GM23338 (cell line): ENCODE measurements at regions not wholly inside any gene's neighbourhood (a gene's known extent, or its start where the extent isn't known, plus 50 kb on each side); places are given as distances from the start of the nearest gene placed in this dataset.

Experiments used
- ATAC-seq: fragments of 200-7000 bp; cut with Tn5 transposase; 3 replicates; pipeline ENCODE4 v1.9.1; 2020
- DNase-seq: peaks from one replicate; pipeline ENCODE4 v3.0.0-alpha.2; 2015; ENCODE audit warnings: low spot score
- H2AFZ ChIP-seq: fragments of 200-600 bp; sonication (generic); 2 replicates; pipeline ENCODE4 v1.8.0; 2016; ENCODE audit warnings: antibody characterized with exemption, mild to moderate bottlenecking, moderate library complexity
- H3F3A ChIP-seq: fragments of 200-600 bp; sonication (generic); replicated peaks from 2 replicates; pipeline ENCODE4 v1.8.0; 2017; ENCODE audit warnings: antibody characterized with exemption, mixed run types, low read depth
- H3K27ac ChIP-seq: fragments of 200-600 bp; sonication (generic); 2 replicates; pipeline ENCODE4 v1.6.1; 2016; ENCODE audit warnings: low read depth
- H3K27me3 ChIP-seq: fragments of 200-600 bp; sonication (generic); 2 replicates; pipeline ENCODE4 v1.8.0; 2016; ENCODE audit warnings: mild to moderate bottlenecking, mixed run types, moderate library complexity; ENCODE audit not compliant: insufficient read depth
- H3K36me3 ChIP-seq: fragments of 200-600 bp; sonication (generic); 2 replicates; pipeline ENCODE4 v1.8.0; 2016; ENCODE audit warnings: mild to moderate bottlenecking; ENCODE audit not compliant: insufficient read depth
- H3K4me1 ChIP-seq: fragments of 200-600 bp; sonication (generic); 2 replicates; pipeline ENCODE4 v1.8.0; 2016; ENCODE audit warnings: mild to moderate bottlenecking, moderate library complexity; ENCODE audit not compliant: insufficient read depth
- H3K4me2 ChIP-seq: fragments of 200-600 bp; sonication (generic); 2 replicates; pipeline ENCODE4 v1.7.1; 2017; ENCODE audit warnings: mixed run types
- H3K4me3 ChIP-seq: fragments of 200-600 bp; sonication (generic); 2 replicates; pipeline ENCODE4 v1.6.1; 2016; ENCODE audit warnings: mixed run types
- H3K79me2 ChIP-seq: fragments of 200-600 bp; sonication (generic); replicated peaks from 2 replicates; pipeline ENCODE4 v1.8.0; 2017; ENCODE audit warnings: mild to moderate bottlenecking; ENCODE audit not compliant: insufficient read depth
- H3K9me2 ChIP-seq: fragments of 200-600 bp; sonication (generic); 2 replicates; pipeline ENCODE4 v1.8.0; 2017; ENCODE audit not compliant: insufficient read depth
- H4K20me1 ChIP-seq: fragments of 200-600 bp; sonication (generic); replicated peaks from 2 replicates; pipeline ENCODE4 v1.8.0; 2017; ENCODE audit warnings: mild to moderate bottlenecking; ENCODE audit not compliant: insufficient read depth
- H3K27ac Mint-ChIP-seq: 2 replicates; pipeline ENCODE4 v1.8.0; 2020; ENCODE audit warnings: inconsistent platforms, mild to moderate bottlenecking, moderate library complexity, mixed read lengths
- H3K27me3 Mint-ChIP-seq: 3 replicates; pipeline ENCODE4 v1.8.0; 2022; ENCODE audit warnings: low read depth, mild to moderate bottlenecking, moderate library complexity, mixed read lengths, inconsistent platforms; ENCODE audit not compliant: insufficient read depth, poor library complexity
- H3K36me3 Mint-ChIP-seq: 3 replicates; pipeline ENCODE4 v1.8.0; 2021; ENCODE audit warnings: low read depth, mild to moderate bottlenecking, inconsistent platforms, moderate library complexity, mixed read lengths
- H3K4me1 Mint-ChIP-seq: 3 replicates; pipeline ENCODE4 v1.8.0; 2020; ENCODE audit warnings: mild to moderate bottlenecking, inconsistent platforms, mixed read lengths
- H3K4me3 Mint-ChIP-seq: 3 replicates; pipeline ENCODE4 v1.8.0; 2021; ENCODE audit warnings: moderate library complexity, mild to moderate bottlenecking, inconsistent platforms, mixed read lengths
- H3K9me3 Mint-ChIP-seq: 3 replicates; pipeline ENCODE4 v1.8.0; 2020; ENCODE audit warnings: moderate library complexity, mild to moderate bottlenecking, inconsistent platforms, mixed read lengths
- CREB1 ChIP-seq: fragments of 250-450 bp; sonication (Bioruptor Pico); IDR thresholded peaks from 2 replicates; pipeline ENCODE4 v1.5.0; 2020; ENCODE audit warnings: low read depth, mild to moderate bottlenecking, moderate library complexity
- EZH2 ChIP-seq: fragments of 200-600 bp; sonication (generic); IDR thresholded peaks from one replicate; pipeline ENCODE4 v1.8.0; 2017; ENCODE audit warnings: antibody characterized with exemption, mild to moderate bottlenecking, low read depth; ENCODE audit not compliant: unreplicated experiment
- EZH2phosphoT487 ChIP-seq: fragments of 200-600 bp; sonication (generic); IDR thresholded peaks from one replicate; pipeline ENCODE4 v1.8.1; 2018; ENCODE audit warnings: antibody characterized with exemption; ENCODE audit not compliant: unreplicated experiment
- JUNB ChIP-seq: IDR thresholded peaks from one replicate; pipeline ENCODE4 v1.6.1; 2016; ENCODE audit warnings: antibody characterized with exemption; ENCODE audit not compliant: unreplicated experiment
- NANOG ChIP-seq: IDR thresholded peaks from 2 replicates; pipeline ENCODE4 v1.6.1; 2016; ENCODE audit warnings: antibody characterized with exemption, borderline replicate concordance
- POLR2AphosphoS5 ChIP-seq: IDR thresholded peaks from 2 replicates; pipeline ENCODE4 v1.6.1; 2016; ENCODE audit warnings: antibody characterized with exemption, low read depth
- STAT1 ChIP-seq: IDR thresholded peaks from one replicate; pipeline ENCODE4 v1.6.1; 2016; ENCODE audit warnings: antibody characterized with exemption; ENCODE audit not compliant: unreplicated experiment
- ZNF114 ChIP-seq: fragments of 250-450 bp; sonication (Bioruptor Pico); IDR thresholded peaks from 2 replicates; pipeline ENCODE4 v1.5.0; 2020; ENCODE audit warnings: mild to moderate bottlenecking, moderate library complexity
- ZNF331 ChIP-seq: fragments of 250-450 bp; sonication (Bioruptor Pico); IDR thresholded peaks from 2 replicates; pipeline ENCODE4 v1.5.0; 2020; ENCODE audit warnings: low read depth, mild to moderate bottlenecking, moderate library complexity
- TF ChIP-seq, protein P1 (sequence below), 2 experiments: fragments of 200-600 bp in 1 of 2; sonication (generic) in 1 of 2; conservative IDR thresholded peaks; 2 replicates each; pipeline versions ENCODE4 v1.5.1 to v1.6.1; 2016 to 2017; ENCODE audit warnings: antibody characterized with exemption in 2 of 2, low read depth in 2 of 2, mild to moderate bottlenecking in 2 of 2, moderate library complexity in 1 of 2
- TF ChIP-seq, protein P2 (sequence below): fragments of 250-450 bp; sonication (Bioruptor Pico); IDR thresholded peaks from 2 replicates; pipeline ENCODE4 v1.5.0; 2020; ENCODE audit warnings: mild to moderate bottlenecking, moderate library complexity

DNA sequence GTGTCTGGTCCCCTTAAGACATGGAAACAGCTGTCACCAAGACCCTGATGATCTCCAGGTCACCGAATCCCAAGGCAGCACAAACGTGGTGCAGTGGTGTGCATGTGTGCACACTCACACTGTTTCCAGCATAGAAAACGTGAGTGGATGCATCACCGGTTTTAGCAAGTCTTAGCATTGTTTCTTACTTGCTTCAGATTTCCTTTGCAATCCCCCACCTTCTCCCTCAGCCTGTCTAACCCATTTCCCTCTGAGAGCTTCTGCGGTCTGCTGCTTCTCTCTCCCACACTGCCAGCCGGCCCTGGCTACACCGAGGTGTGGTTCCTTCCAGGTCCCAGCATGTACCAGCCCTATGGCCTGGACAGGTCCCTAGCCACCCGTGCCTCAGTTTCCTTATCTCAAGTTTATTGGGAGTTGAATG lies 343.4 kb upstream of the HS6ST1 start:
- Histone ChIP-seq H2AFZ (no peak overlapping the region), H3K36me3 (no peaks in the 10 kb centered on the region), H3F3A (no peaks in the 10 kb centered on the region), H3K79me2 (no peaks in the 10 kb centered on the region), H3K4me2 (no peak overlapping the region), H3K4me3 (no peak overlapping the region), H4K20me1 (no peaks in the 10 kb centered on the region), H3K4me1 (0 out of 2 replicates have a peak, but pooled peaks cover 5% of the 10 kb centered on the region), H3K27me3 (no peaks in the 10 kb centered on the region), H3K27ac (no peak overlapping the region), H3K9me2 (peaks cover 6% of the 10 kb centered on the region)
- peaks cover 4% of the 10 kb centered on the region; the same call in 1 of the 3 replicates for H3K9me3 Mint-ChIP-seq
- H3K36me3 Mint-ChIP-seq: peaks cover 8% of the 10 kb centered on the region; the same call in 2 of the 3 replicates
- no peak for DNase-seq
- TF ChIP-seq CREB1 (CRISPR knock-in tag) (no peak), STAT1 (no peak), NANOG (no peak)
- no peak overlapping the region for H3K27ac Mint-ChIP-seq
- H3K27me3 Mint-ChIP-seq: peaks cover 13% of the 10 kb centered on the region
- H3K4me3 Mint-ChIP-seq: no peak overlapping the region
- H3K4me1 Mint-ChIP-seq: peaks cover 13% of the 10 kb centered on the region
- ATAC-seq: no peak

DNA sequence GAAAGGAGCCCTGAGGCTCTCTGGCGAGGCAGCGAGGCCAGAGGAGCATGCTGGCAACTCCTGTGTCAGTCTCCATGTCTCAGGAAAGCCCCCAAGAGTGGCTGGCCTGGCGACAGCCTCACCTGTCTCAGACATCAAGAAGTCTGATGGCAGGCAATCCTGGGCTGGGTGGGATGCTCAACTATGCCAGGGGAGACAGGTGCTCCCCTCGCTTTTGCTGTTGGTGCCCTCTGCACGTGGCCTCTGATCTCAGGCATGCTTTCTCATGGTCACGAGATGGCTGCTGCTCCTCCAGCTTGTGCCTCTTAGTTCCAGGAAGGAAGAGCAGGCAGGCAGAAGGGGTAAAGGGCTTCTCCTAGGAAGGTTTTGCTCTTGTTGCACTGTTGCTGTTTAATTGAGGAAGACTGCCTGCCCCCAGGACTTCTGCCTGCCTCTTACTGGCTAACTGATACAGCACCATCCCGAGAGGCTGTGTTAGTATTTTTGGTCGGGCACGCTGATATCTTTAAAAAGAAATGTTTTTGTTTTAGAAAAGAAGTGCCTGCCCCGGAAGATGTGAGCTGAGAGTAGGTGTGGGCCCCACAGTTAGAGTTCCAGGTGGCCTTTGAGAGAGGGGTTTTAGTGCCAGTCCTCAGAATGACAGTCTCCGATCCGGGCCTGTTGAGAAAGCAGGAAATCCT lies 344.8 kb upstream of the HS6ST1 start:
- Histone ChIP-seq H3K4me1 (0 out of 2 replicates have a peak, but pooled peaks cover 5% of the 10 kb centered on the region), H3K27me3 (no peaks in the 10 kb centered on the region), H3F3A (no peaks in the 10 kb centered on the region), H3K4me3 (no peak overlapping the region), H4K20me1 (no peaks in the 10 kb centered on the region), H3K36me3 (no peaks in the 10 kb centered on the region), H3K4me2 (no peak overlapping the region), H2AFZ (no peak overlapping the region), H3K79me2 (no peaks in the 10 kb centered on the region), H3K27ac (no peak overlapping the region), H3K9me2 (peaks cover 6% of the 10 kb centered on the region)
- Mint-ChIP-seq H3K27me3 (peaks cover 18% of the 10 kb centered on the region), H3K4me3 (no peak overlapping the region), H3K27ac (no peak overlapping the region), H3K36me3 (peaks cover 8% of the 10 kb centered on the region; the same call in 1 of the 3 replicates), H3K9me3 (peaks cover 4% of the 10 kb centered on the region; the same call in 1 of the 3 replicates), H3K4me1 (peaks cover 13% of the 10 kb centered on the region)
- no peak for ATAC-seq
- DNase-seq: no peak
- TF ChIP-seq, protein P1, sequence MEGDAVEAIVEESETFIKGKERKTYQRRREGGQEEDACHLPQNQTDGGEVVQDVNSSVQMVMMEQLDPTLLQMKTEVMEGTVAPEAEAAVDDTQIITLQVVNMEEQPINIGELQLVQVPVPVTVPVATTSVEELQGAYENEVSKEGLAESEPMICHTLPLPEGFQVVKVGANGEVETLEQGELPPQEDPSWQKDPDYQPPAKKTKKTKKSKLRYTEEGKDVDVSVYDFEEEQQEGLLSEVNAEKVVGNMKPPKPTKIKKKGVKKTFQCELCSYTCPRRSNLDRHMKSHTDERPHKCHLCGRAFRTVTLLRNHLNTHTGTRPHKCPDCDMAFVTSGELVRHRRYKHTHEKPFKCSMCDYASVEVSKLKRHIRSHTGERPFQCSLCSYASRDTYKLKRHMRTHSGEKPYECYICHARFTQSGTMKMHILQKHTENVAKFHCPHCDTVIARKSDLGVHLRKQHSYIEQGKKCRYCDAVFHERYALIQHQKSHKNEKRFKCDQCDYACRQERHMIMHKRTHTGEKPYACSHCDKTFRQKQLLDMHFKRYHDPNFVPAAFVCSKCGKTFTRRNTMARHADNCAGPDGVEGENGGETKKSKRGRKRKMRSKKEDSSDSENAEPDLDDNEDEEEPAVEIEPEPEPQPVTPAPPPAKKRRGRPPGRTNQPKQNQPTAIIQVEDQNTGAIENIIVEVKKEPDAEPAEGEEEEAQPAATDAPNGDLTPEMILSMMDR (conservative IDR thresholded peaks at IDR 0.05; ENCODE audit: low read depth in 2 of 2): no peak
- TF ChIP-seq STAT1: no peak
- TF ChIP-seq ZNF331 (CRISPR knock-in tag): no peak
- TF ChIP-seq EZH2: no peak
- TF ChIP-seq JUNB: no peak
- TF ChIP-seq POLR2AphosphoS5: no peak
- no peak for TF ChIP-seq ZNF114 (CRISPR knock-in tag)
- no peak for TF ChIP-seq NANOG
- TF ChIP-seq, protein P2, sequence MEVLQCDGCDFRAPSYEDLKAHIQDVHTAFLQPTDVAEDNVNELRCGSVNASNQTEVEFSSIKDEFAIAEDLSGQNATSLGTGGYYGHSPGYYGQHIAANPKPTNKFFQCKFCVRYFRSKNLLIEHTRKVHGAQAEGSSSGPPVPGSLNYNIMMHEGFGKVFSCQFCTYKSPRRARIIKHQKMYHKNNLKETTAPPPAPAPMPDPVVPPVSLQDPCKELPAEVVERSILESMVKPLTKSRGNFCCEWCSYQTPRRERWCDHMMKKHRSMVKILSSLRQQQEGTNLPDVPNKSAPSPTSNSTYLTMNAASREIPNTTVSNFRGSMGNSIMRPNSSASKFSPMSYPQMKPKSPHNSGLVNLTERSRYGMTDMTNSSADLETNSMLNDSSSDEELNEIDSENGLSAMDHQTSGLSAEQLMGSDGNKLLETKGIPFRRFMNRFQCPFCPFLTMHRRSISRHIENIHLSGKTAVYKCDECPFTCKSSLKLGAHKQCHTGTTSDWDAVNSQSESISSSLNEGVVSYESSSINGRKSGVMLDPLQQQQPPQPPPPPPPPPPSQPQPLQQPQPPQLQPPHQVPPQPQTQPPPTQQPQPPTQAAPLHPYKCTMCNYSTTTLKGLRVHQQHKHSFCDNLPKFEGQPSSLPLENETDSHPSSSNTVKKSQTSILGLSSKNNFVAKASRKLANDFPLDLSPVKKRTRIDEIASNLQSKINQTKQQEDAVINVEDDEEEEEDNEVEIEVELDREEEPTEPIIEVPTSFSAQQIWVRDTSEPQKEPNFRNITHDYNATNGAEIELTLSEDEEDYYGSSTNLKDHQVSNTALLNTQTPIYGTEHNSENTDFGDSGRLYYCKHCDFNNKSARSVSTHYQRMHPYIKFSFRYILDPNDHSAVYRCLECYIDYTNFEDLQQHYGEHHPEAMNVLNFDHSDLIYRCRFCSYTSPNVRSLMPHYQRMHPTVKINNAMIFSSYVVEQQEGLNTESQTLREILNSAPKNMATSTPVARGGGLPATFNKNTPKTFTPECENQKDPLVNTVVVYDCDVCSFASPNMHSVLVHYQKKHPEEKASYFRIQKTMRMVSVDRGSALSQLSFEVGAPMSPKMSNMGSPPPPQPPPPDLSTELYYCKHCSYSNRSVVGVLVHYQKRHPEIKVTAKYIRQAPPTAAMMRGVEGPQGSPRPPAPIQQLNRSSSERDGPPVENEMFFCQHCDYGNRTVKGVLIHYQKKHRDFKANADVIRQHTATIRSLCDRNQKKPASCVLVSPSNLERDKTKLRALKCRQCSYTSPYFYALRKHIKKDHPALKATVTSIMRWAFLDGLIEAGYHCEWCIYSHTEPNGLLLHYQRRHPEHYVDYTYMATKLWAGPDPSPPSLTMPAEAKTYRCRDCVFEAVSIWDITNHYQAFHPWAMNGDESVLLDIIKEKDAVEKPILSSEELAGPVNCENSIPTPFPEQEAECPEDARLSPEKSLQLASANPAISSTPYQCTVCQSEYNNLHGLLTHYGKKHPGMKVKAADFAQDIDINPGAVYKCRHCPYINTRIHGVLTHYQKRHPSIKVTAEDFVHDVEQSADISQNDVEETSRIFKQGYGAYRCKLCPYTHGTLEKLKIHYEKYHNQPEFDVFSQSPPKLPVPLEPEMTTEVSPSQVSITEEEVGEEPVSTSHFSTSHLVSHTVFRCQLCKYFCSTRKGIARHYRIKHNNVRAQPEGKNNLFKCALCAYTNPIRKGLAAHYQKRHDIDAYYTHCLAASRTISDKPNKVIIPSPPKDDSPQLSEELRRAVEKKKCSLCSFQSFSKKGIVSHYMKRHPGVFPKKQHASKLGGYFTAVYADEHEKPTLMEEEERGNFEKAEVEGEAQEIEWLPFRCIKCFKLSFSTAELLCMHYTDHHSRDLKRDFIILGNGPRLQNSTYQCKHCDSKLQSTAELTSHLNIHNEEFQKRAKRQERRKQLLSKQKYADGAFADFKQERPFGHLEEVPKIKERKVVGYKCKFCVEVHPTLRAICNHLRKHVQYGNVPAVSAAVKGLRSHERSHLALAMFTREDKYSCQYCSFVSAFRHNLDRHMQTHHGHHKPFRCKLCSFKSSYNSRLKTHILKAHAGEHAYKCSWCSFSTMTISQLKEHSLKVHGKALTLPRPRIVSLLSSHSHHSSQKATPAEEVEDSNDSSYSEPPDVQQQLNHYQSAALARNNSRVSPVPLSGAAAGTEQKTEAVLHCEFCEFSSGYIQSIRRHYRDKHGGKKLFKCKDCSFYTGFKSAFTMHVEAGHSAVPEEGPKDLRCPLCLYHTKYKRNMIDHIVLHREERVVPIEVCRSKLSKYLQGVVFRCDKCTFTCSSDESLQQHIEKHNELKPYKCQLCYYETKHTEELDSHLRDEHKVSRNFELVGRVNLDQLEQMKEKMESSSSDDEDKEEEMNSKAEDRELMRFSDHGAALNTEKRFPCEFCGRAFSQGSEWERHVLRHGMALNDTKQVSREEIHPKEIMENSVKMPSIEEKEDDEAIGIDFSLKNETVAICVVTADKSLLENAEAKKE (CRISPR knock-in tag): no peak
- no peak for TF ChIP-seq EZH2phosphoT487
- no peak for TF ChIP-seq CREB1 (CRISPR knock-in tag)
